ENCODE measurements at regions not wholly inside any gene's neighbourhood (a gene's known extent, or its start where the extent isn't known, plus 50 kb on each side); places are given as distances from the start of the nearest gene placed in this dataset.

DNA sequence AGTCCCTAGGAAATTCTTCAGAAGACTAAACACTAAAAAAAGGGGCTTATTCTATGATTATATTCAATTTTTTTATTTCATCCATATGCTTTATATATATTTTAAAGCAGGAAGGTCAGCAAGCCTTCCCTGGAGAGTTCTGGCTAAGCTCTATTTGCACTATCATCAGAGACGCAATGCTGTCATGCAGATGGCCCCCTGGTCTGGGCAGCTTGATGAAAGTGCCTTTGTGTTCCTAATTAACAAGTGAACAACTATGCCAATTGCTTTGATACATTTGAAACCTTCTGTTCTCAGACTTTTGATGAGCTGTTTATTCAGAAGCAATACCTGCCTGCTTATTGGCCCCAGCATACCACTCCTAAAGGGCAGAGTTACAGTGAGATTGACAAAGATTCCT, 1344.6 kb downstream of the OLFM4 start:
- ChIA-PET POLR2A (interaction anchor here (0.6 kb wide), 1 partner anchor 10 kb away, joined by 4 read pairs; no protein-coding TSS in a partner anchor), CTCF (no interaction called here)
- no peak for TF ChIP-seq KLF1 (tag by site-specific recombination; IDR thresholded peaks at IDR 0.05)
- TF ChIP-seq GLI4 (tag by site-specific recombination; IDR thresholded peaks at IDR 0.05) = no peak
- no peak for TF ChIP-seq ZNF501 (tag by site-specific recombination; IDR thresholded peaks at IDR 0.05)
- no peak for TF ChIP-seq SP3 (tag by site-specific recombination; IDR thresholded peaks at IDR 0.05)
- TF ChIP-seq ELK4 (IDR thresholded peaks at IDR 0.05; ENCODE audit: borderline replicate concordance, low read depth, low read length) = no peak
- no peak for TF ChIP-seq PRDM4 (tag by site-specific recombination; IDR thresholded peaks at IDR 0.05)
- no peak for TF ChIP-seq ZNF747 (tag by site-specific recombination; IDR thresholded peaks at IDR 0.05)
- no peak for TF ChIP-seq REST (tag by site-specific recombination; IDR thresholded peaks at IDR 0.05)
- no peak for TF ChIP-seq ZNF16 (tag by site-specific recombination; IDR thresholded peaks at IDR 0.05; ENCODE audit: low read depth)
- TF ChIP-seq PRDM2 (tag by site-specific recombination; IDR thresholded peaks at IDR 0.05; ENCODE audit: borderline replicate concordance) = no peak
- no peak for TF ChIP-seq ZNF18 (tag by site-specific recombination; IDR thresholded peaks at IDR 0.05)
- no peak for TF ChIP-seq ZNF184 (tag by site-specific recombination; IDR thresholded peaks at IDR 0.05)
- no peak for TF ChIP-seq ZNF138 (tag by site-specific recombination; IDR thresholded peaks at IDR 0.05; ENCODE audit: borderline replicate concordance)
- no peak for TF ChIP-seq ZBTB48 (tag by site-specific recombination; IDR thresholded peaks at IDR 0.05)
- TF ChIP-seq, protein P1, sequence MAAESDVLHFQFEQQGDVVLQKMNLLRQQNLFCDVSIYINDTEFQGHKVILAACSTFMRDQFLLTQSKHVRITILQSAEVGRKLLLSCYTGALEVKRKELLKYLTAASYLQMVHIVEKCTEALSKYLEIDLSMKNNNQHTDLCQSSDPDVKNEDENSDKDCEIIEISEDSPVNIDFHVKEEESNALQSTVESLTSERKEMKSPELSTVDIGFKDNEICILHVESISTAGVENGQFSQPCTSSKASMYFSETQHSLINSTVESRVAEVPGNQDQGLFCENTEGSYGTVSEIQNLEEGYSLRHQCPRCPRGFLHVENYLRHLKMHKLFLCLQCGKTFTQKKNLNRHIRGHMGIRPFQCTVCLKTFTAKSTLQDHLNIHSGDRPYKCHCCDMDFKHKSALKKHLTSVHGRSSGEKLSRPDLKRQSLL (tag by site-specific recombination; IDR thresholded peaks at IDR 0.05) = no peak
- TF ChIP-seq ZBTB20 (tag by site-specific recombination; IDR thresholded peaks at IDR 0.05) = no peak
- no peak for TF ChIP-seq ZNF548 (tag by site-specific recombination; IDR thresholded peaks at IDR 0.05)
- no peak for TF ChIP-seq ZNF623 (tag by site-specific recombination; IDR thresholded peaks at IDR 0.05)
- TF ChIP-seq ZNF768 (tag by site-specific recombination; IDR thresholded peaks at IDR 0.05) = no peak
- TF ChIP-seq ZNF121 (tag by site-specific recombination; IDR thresholded peaks at IDR 0.05) = no peak
- Histone ChIP-seq H3K27ac (ENCODE audit: extremely low read depth, low read depth, low read length) (no peak overlapping the region), H3K36me3 (ENCODE audit: control insufficient read depth in 2 of 2, insufficient read depth in 1 of 2, low read length in 2 of 2) (no peaks in the 10 kb centered on the region), H3K9me3 (ENCODE audit: control insufficient read depth, insufficient read depth, low read depth, low read length) (no peaks in the 10 kb centered on the region), H3K4me3 (ENCODE audit: low read depth, low read length) (no peak overlapping the region), H3K4me1 (ENCODE audit: control insufficient read depth, insufficient read depth, low read length) (no peaks in the 10 kb centered on the region)
